Panc1 (cell line): ENCODE measurements at regions not wholly inside any gene's neighbourhood (a gene's known extent, or its start where the extent isn't known, plus 50 kb on each side); places are given as distances from the start of the nearest gene placed in this dataset.

Experiments used
- REST ChIP-seq, 2 experiments: IDR thresholded peaks; 2 replicates each; pipeline ENCODE4 v1.6.1; 2011 to 2012; ENCODE audit warnings: low read depth in 2 of 2, control low read depth in 1 of 2, low read length in 1 of 2, mild to moderate bottlenecking in 1 of 2, moderate library complexity in 1 of 2; ENCODE audit not compliant: insufficient read depth in 1 of 2
- TF ChIP-seq, protein P1 (sequence below): fragments of 450-650 bp; IDR thresholded peaks from 2 replicates; pipeline ENCODE4 v1.5.1; 2017; ENCODE audit warnings: mild to moderate bottlenecking

DNA sequence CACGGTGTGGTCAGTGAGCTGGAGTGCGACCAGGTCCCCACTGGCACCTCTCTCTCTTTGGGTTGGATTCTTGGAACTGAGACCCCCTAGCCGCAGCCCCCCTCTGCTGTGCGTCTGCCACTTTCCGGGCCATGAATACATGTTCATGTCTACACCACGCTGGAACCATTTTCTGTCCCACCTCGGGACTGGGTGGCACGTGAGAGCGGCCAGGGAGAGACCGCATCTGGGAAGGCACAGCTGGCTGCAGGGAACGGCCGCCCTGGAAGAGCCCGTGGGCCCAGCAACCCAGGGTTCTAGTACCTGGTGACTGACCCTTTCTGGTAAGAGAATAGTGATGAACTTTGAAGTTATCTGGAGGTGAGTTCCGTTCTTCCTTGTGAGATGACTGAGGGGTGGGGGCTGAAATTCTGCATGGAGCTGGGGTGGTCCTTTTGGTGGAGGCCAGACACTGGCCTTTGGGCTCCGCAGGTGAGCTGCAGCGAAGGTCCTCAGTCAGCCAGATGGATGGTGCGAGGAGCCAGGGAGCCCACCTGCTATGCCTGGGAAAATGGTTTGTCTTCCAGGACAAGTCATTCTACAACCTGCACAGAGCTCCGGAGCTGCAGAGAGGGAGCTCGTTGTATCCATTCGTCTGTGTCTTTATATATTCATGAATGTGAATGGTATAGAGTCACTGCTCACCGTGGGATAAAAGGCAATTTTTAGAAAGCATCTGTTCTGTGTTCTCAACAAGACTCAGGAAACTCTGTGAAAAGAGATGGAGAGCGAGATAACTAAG lies 223.5 kb downstream of the NDUFA10 start:
- TF ChIP-seq, protein P1, sequence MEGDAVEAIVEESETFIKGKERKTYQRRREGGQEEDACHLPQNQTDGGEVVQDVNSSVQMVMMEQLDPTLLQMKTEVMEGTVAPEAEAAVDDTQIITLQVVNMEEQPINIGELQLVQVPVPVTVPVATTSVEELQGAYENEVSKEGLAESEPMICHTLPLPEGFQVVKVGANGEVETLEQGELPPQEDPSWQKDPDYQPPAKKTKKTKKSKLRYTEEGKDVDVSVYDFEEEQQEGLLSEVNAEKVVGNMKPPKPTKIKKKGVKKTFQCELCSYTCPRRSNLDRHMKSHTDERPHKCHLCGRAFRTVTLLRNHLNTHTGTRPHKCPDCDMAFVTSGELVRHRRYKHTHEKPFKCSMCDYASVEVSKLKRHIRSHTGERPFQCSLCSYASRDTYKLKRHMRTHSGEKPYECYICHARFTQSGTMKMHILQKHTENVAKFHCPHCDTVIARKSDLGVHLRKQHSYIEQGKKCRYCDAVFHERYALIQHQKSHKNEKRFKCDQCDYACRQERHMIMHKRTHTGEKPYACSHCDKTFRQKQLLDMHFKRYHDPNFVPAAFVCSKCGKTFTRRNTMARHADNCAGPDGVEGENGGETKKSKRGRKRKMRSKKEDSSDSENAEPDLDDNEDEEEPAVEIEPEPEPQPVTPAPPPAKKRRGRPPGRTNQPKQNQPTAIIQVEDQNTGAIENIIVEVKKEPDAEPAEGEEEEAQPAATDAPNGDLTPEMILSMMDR = no peak
- TF ChIP-seq REST (IDR thresholded peaks at IDR 0.05; ENCODE audit: insufficient read depth in 1 of 2, low read depth in 2 of 2, low read length in 1 of 2) = no peak
